ENCODE measurements at regions not wholly inside any gene's neighbourhood (a gene's known extent, or its start where the extent isn't known, plus 50 kb on each side); places are given as distances from the start of the nearest gene placed in this dataset.
A peak's percentile ranks its signal among the peaks of the same experiment; 100 is the strongest.

DNA sequence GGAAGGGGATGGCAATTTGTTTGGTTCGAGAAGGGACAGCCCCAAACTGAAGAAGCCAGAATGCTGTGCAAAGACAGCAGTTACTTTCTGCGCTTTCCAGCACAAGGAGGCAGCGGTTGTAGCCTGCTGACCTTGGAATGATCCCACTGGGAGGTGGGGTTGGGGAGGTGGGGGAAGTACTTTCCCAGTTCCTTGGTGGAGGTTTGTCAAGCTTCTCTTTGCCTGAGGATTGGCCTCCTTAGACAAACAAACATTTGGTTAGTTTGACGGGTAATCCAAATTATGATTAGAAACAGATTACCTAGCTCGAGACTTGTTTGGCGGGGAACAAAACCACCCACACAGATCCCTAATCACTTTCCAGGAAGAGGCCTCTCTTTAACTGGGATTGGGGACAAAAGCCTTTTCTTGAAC is 79.1 kb upstream of the EGLN3 start (continued):
- TF ChIP-seq, protein P1, sequence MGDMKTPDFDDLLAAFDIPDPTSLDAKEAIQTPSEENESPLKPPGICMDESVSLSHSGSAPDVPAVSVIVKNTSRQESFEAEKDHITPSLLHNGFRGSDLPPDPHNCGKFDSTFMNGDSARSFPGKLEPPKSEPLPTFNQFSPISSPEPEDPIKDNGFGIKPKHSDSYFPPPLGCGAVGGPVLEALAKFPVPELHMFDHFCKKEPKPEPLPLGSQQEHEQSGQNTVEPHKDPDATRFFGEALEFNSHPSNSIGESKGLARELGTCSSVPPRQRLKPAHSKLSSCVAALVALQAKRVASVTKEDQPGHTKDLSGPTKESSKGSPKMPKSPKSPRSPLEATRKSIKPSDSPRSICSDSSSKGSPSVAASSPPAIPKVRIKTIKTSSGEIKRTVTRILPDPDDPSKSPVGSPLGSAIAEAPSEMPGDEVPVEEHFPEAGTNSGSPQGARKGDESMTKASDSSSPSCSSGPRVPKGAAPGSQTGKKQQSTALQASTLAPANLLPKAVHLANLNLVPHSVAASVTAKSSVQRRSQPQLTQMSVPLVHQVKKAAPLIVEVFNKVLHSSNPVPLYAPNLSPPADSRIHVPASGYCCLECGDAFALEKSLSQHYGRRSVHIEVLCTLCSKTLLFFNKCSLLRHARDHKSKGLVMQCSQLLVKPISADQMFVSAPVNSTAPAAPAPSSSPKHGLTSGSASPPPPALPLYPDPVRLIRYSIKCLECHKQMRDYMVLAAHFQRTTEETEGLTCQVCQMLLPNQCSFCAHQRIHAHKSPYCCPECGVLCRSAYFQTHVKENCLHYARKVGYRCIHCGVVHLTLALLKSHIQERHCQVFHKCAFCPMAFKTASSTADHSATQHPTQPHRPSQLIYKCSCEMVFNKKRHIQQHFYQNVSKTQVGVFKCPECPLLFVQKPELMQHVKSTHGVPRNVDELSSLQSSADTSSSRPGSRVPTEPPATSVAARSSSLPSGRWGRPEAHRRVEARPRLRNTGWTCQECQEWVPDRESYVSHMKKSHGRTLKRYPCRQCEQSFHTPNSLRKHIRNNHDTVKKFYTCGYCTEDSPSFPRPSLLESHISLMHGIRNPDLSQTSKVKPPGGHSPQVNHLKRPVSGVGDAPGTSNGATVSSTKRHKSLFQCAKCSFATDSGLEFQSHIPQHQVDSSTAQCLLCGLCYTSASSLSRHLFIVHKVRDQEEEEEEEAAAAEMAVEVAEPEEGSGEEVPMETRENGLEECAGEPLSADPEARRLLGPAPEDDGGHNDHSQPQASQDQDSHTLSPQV (IDR thresholded peaks at IDR 0.05) = no peak
- TF ChIP-seq ZNF23 (CRISPR knock-in tag; IDR thresholded peaks at IDR 0.05) (no peak), RAD21 (CRISPR knock-in tag; conservative IDR thresholded peaks at IDR 0.05 in 1 of 2, IDR thresholded peaks at IDR 0.05 in 1 of 2) (0 out of 4 replicates have a peak, but pooled peaks of 1 of the 2 experiments have one; percentile 20), KLF16 (IDR thresholded peaks at IDR 0.05) (no peak), NELFE (IDR thresholded peaks at IDR 0.05; ENCODE audit: insufficient read depth, insufficient read length) (no peak), RREB1 (CRISPR knock-in tag; IDR thresholded peaks at IDR 0.05) (no peak), LEF1 (IDR thresholded peaks at IDR 0.05) (no peak), ZNF12 (CRISPR knock-in tag; IDR thresholded peaks at IDR 0.05) (no peak), CTCFL (IDR thresholded peaks at IDR 0.05; ENCODE audit: borderline replicate concordance, insufficient read depth, low read depth, low read length, poor library complexity, severe bottlenecking) (no peak), C11orf30 (IDR thresholded peaks at IDR 0.05; ENCODE audit: low read depth) (no peak), THAP7 (CRISPR knock-in tag; IDR thresholded peaks at IDR 0.05) (no peak)
- TF ChIP-seq, protein P2, sequence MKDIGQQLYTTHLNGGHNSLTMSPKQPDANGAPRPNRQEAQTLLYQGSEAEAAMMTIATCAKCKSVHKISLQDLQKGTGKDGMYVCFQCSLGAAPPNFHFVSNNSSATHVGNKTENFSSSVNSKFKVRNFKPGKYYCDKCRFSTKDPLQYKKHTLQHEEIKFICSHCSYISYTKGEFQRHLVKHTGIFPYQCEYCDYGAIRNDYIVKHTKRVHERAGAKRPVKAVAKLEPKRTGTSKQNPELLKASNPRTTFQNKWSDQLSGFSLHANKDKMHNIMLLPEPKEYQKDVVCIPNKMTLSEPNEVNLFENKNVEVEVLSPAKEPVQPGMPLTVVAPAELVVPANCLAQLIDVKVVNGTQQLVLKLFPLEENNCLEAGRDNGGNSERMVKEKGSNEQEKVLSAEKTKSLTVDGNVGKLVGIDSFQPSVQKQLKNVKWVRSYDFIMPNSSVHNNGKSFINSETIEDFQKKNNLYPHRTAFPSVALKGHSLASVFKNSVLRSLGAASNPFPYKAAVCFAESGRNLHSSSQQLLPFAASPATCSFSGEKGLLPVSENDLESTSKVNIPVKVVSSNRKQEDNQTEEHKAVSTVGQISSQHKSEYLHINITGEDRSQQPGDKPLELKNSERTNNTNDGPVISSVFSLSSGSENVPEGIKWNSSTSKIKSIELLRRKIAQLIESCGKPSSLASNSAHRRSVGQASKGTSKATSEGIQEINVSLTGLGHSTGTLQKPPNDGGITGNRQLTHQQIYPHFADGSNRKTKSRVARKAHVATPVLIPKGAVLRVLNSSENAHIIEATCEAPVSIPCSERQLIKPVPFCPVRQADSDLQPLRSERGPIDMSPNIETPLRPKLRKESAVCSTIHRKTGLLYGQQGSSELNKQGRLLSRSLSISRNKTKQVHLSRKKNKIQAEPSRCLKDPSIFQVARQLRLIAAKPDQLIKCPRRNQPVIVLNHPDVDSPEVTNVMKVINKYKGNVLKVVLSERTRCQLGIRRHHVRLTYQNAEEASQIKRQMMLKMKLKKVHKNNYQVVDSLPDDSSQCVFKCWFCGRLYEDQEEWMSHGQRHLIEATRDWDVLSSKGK (CRISPR knock-in tag; IDR thresholded peaks at IDR 0.05) = no peak

All from K562 (cell line).